ENCODE measurements at regions not wholly inside any gene's neighbourhood (a gene's known extent, or its start where the extent isn't known, plus 50 kb on each side); places are given as distances from the start of the nearest gene placed in this dataset.

DNA sequence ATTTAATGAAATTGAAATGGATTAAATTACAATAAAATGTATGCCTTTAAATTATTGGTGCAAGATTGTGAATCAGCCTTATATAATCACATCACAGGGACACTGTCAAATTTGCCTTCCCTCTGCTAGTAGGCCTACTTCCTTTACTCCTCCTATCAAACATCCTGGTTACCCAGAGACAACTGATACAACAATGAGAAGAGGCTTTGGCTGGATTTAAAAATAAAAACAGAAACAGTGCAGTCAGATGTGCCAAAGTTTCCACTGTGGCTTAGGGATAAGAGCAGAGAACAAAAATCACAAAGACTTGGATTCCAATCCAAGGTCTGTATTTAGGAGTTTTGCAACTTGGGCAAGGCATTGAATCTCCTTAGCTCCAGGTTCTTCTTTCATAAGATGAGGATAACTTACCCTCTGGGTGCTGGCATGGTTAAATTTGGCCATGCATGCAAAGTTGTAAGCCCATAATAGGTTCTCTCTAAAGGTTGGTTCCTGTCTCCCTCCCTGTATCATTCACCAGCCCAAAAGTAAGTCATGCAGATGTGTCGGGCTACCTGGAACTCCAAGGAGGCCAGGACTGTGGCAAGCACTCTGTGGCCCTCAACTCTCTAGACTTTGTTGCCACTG is 99.3 kb upstream of the LRATD1 start:
- DNase-seq (ENCODE audit: low read depth) = no peak

- DNase-seq (ENCODE audit: low read depth) = no peak
Measured at GRCh38 chr2:14535156-14535555, 97.4 kb upstream of the LRATD1 start.

DNA sequence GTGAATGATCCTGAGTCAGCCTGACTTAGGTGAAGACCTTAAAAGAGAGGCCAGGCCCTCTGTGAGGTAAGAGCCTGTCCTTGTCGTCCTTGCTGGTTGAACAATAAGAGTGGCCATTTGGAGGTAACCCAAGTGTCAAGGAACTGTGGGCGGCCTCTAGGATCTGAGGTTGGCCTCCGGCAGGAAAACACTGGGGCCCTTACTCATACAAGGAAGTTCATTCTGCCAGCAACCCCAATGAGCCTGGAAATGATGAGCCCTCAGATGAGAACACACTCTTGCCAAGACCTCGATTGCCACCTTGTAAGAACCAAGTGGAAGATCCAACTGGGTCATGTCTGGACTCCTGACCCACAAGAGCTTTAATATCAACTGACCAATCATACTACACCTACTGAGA is 95.5 kb upstream of the LRATD1 start:
- no peak for DNase-seq (ENCODE audit: low read depth)

- no peak for DNase-seq (ENCODE audit: low read depth)
Measured at GRCh38 chr2:14540015-14540414, 92.5 kb upstream of the LRATD1 start.

DNA sequence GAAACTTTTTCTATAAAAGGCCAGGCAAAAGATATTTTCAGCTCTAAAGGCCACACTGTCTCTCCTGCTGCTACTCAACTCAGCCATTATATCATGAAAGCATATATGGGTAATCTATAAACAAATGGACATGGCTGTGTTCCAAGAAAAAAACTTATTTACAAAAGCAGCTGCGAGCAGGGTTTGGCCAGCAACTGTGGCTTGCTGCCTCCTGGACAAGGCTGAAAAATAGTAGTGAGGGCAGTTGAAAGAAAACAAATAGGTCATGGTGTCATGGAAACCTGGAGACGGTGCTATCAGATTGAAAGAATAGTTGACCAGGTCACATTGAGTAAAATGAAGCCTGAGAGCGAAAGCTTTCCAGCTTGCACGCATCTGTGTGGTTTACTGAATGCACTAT is 89.2 kb upstream of the LRATD1 start:
- no peak for DNase-seq (ENCODE audit: low read depth)

DNA sequence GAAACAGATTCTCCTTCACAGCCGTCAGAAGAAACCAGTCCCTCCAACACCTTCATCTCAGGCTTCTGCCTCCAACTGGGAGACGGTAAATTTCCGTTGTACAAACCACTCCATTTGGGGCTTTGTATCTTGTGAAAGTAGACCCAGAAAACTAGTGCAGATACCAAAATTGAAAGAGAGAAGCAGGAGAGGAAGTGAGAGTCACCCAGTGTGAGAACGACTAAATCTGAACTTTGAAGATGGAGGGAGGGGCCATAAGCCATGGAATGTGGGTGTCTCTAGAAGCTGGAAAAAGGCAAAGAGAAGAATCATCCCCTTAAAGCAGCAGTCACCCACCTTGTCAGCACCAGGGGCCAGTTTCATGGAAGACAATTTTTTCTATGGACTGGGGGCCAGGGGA is 88.3 kb upstream of the LRATD1 start:
- DNase-seq (ENCODE audit: low read depth) = no peak

GRCh38 chr2:14547830-14548229 is 84.7 kb upstream of the LRATD1 start:
- DNase-seq (ENCODE audit: low read depth) = no peak

- DNase-seq (ENCODE audit: low read depth) = no peak
Measured at GRCh38 chr2:14550658-14551057, 81.9 kb upstream of the LRATD1 start.

GRCh38 chr2:14551069-14551468 is 81.4 kb upstream of the LRATD1 start:
- DNase-seq (ENCODE audit: low read depth) = no peak

GRCh38 chr2:14552286-14552685 is 80.2 kb upstream of the LRATD1 start:
- no peak for DNase-seq (ENCODE audit: low read depth)

GRCh38 chr2:14552818-14553217 is 79.7 kb upstream of the LRATD1 start:
- no peak for DNase-seq (ENCODE audit: low read depth)

DNA sequence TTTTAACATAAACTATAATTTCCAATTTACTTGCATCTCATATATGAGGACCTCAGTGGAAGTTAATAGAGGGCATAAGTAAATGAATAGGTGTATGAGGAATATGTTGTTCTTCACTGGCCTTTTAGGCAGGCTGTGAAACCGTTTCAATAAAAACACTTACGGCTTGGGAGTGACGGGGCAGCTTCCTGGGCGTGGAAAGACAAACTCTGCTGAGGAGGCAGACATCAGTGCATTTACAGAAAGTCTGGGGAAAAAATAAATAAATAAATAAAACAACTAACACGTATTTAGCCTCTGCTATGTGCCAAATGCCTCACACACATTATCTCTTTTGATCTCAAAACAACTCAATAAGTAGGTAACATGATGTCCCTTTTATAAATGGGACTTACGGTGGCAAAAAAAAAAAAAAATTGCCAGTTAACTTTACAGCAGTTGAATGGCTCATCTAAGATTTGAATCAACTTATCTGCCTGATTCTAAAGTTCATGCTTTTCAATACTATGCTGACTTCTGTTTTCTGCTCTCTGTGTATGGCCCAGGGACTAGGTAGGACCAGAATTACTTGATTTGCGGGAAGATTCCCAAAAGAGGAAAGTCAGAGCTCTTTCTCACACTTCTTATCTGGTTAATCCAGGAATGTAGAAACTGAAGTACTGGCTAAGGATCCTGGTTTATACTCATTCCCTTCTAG is 77.5 kb upstream of the LRATD1 start:
- no peak for DNase-seq (ENCODE audit: low read depth)

GRCh38 chr2:14557111-14557510 is 75.4 kb upstream of the LRATD1 start:
- no peak for DNase-seq (ENCODE audit: low read depth)

GRCh38 chr2:14557916-14558315 is 74.6 kb upstream of the LRATD1 start:
- DNase-seq (ENCODE audit: low read depth) = no peak

DNA sequence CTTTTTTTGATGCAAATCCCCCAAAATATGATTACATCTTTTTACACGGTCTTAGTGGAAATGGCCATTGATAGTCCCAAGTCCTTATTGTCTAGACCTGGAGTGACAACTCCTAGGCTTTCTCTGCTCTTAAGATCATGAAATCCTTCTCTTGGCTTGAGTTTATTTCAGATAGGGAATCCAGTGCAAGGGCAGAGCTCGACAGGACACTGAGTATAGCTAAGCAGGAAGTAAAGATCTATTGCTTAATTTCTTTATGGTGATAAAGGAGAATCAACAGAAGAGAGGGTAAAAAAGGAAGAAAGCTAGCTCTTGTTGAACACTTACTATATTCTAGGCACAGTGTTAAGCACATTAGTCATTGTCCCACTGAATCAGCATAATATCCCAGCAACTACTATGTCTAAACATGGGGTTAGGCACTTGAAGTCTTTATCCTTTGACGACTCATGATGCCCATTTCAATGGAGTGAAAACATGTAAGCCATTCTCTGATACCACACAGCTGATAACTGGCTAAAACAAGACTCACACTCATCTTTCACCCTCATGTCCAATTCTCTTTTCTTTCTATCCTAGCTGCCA is 74.1 kb upstream of the LRATD1 start:
- no peak for DNase-seq (ENCODE audit: low read depth)

DNA sequence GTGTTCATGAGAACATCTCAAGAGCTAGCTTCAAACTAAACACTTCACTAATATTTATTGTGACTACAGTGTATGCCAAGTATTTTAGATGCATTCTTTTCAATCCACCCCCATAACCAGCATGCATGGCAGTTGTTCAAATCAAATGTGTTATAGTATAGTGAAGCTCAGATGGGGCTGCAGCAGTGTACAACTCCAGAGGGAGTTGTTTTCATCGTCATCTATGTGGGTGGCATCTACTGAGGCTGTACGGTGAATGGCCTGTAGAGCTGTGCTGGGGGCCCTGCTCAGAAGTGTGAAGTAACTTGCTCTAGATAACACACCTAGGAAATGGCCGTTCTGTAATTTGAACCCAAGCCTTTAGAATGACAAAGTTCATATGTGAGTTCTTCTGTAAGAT is 71.8 kb upstream of the LRATD1 start:
- DNase-seq (ENCODE audit: low read depth) = no peak

- no peak for DNase-seq (ENCODE audit: low read depth)
Measured at GRCh38 chr2:14563324-14563723, 69.2 kb upstream of the LRATD1 start.

DNA sequence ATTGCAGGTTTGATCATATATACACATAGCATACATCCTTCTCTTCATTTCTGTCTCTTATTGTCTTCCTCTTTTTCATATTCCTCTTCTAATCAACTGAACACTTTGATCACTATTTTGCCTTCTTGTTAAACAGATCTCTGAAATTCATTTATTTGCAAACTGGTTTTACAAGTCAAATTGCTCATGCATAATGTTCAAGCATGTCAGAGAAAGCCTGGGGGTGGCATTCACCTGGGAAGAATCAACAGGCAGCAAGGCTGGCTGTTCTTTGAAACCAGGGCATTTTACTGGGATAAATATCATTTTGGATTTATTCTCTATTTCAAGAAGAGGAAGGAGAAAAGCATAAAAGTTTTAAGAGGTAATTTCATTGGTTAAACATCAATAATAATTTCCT is 66.9 kb upstream of the LRATD1 start:
- DNase-seq (ENCODE audit: low read depth) = no peak

- no peak for DNase-seq (ENCODE audit: low read depth)
Measured at GRCh38 chr2:14567561-14567960, 65.0 kb upstream of the LRATD1 start.

- no peak for DNase-seq (ENCODE audit: low read depth)
Measured at GRCh38 chr2:14569294-14569693, 63.2 kb upstream of the LRATD1 start.

GRCh38 chr2:14572633-14573032 is 59.9 kb upstream of the LRATD1 start:
- no peak for DNase-seq (ENCODE audit: low read depth)

DNA sequence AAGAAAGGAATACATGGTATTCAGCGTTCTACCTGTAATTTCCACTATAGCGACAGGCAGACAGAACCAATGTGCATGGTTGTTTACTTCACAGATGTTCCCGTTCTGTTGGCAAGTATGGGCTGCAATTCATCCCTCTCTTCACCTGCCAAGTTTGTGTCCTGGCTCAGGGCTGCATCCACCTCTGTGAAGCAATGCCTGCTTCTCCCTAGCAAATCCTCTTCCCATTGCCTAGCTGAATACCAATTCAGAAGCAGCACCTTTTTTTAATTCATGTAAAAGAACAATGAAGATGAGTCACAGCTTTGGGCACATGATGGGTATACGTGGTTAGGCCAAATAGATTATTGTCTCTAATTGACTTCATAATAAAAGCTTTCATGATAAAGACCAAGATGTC is 54.7 kb upstream of the LRATD1 start:
- DNase-seq (ENCODE audit: low read depth) = no peak
